Spinal cord (tissue), 9 donors: ENCODE measurements at regions not wholly inside any gene's neighbourhood (a gene's known extent, or its start where the extent isn't known, plus 50 kb on each side); places are given as distances from the start of the nearest gene placed in this dataset.

ENCODE experiments used
- DNase-seq, 6 donors: peaks; one replicate each; pipeline versions ENCODE4 v3.0.0 to v3.0.0-alpha.2; 2013 to 2015; ENCODE audit warnings: low spot score in 6 of 6, low read depth in 4 of 6
- H3K27ac ChIP-seq: one replicate; pipeline ENCODE4 v1.5.1; 2013; ENCODE audit warnings: low read depth, low read length, control low read depth
- H3K27me3 ChIP-seq: one replicate; pipeline ENCODE4 v1.6.1; 2013; ENCODE audit warnings: low read length; ENCODE audit not compliant: control insufficient read depth, insufficient read depth
- H3K36me3 ChIP-seq: one replicate; pipeline ENCODE4 v1.6.1; 2013; ENCODE audit warnings: low read length; ENCODE audit not compliant: control insufficient read depth, insufficient read depth
- H3K4me1 ChIP-seq: one replicate; pipeline ENCODE4 v1.6.1; 2013; ENCODE audit warnings: low read length; ENCODE audit not compliant: control insufficient read depth, insufficient read depth
- H3K4me3 ChIP-seq: one replicate; pipeline ENCODE4 v1.5.1; 2013; ENCODE audit warnings: low read depth, low read length, control low read depth
- H3K9me3 ChIP-seq: one replicate; pipeline ENCODE4 v1.6.1; 2013; ENCODE audit warnings: low read length; ENCODE audit not compliant: control insufficient read depth, insufficient read depth
- WGBS: methylation state at CpG from one replicate; pipeline ENCODE4 v1.1.5; 2013; ENCODE audit warnings: missing lambda C conversion rate; ENCODE audit not compliant: insufficient coverage; 5-methylcytosine and 5-hydroxymethylcytosine counted together
- donor health status: healthy.

GRCh38 chr2:220932041-220932440 lies 640.1 kb downstream of the EPHA4 start:
- DNase-seq: no peak
- Histone ChIP-seq H3K4me1 (no peaks in the 10 kb centered on the region), H3K9me3 (no peaks in the 10 kb centered on the region), H3K27me3 (no peaks in the 10 kb centered on the region), H3K27ac (no peak overlapping the region), H3K4me3 (no peak overlapping the region), H3K36me3 (no peaks in the 10 kb centered on the region)
- 100% methylated on average over 1 of the region's 3 CpGs for WGBS

DNA sequence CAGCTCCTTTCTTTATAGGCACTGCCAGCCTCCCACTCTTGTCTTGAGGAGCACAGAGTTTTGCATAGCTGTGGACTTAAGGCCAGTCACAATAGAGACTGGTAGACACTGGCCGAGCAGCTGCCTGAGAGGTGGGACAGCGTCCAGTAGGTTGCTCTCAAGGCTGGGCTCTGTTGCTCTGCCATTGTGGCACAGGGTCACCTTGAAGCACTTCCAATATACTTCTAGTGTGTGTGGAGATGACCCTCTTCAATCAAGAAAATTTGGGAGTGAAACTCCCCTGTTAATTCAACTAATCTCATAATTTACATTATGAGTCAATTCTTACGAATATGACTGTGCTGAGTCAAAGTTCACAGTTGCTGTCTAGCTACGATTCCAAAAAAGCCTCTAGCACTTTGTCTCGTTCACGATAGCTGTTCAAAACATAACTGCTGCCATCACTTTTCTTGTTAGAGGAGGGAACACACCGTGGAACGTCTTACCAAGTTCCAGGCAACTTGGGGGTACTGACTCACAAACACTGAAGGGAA lies 636.2 kb downstream of the EPHA4 start:
- Histone ChIP-seq H3K27ac (no peak overlapping the region), H3K4me1 (no peaks in the 10 kb centered on the region), H3K4me3 (no peak overlapping the region), H3K27me3 (no peaks in the 10 kb centered on the region), H3K9me3 (no peaks in the 10 kb centered on the region), H3K36me3 (no peaks in the 10 kb centered on the region)
- WGBS: 83% methylated on average over 5 of the region's 8 CpGs
- no peak for DNase-seq

- no peak overlapping the region for H3K27ac ChIP-seq
- H3K27me3 ChIP-seq: no peaks in the 10 kb centered on the region
- H3K9me3 ChIP-seq: no peaks in the 10 kb centered on the region
- H3K4me3 ChIP-seq: no peak overlapping the region
- WGBS: 66% methylated on average over 4 of the region's 4 CpGs
- no peaks in the 10 kb centered on the region for H3K36me3 ChIP-seq
- H3K4me1 ChIP-seq: no peaks in the 10 kb centered on the region
- peak in 1 of 6 donors; percentile 28 for DNase-seq
Observed at GRCh38 chr2:220936641-220937197, 635.4 kb downstream of the EPHA4 start.

- no peak overlapping the region for H3K4me3 ChIP-seq
- H3K27ac ChIP-seq: no peak overlapping the region
- DNase-seq: peak in 1 of 6 donors; percentile 40
- no peaks in the 10 kb centered on the region for H3K4me1 ChIP-seq
- H3K36me3 ChIP-seq: no peaks in the 10 kb centered on the region
- no peaks in the 10 kb centered on the region for H3K27me3 ChIP-seq
- no peaks in the 10 kb centered on the region for H3K9me3 ChIP-seq
- WGBS: no CpG with 5 or more reads among the region's 1 CpG
Observed at GRCh38 chr2:220937245-220937644, 634.9 kb downstream of the EPHA4 start.

DNA sequence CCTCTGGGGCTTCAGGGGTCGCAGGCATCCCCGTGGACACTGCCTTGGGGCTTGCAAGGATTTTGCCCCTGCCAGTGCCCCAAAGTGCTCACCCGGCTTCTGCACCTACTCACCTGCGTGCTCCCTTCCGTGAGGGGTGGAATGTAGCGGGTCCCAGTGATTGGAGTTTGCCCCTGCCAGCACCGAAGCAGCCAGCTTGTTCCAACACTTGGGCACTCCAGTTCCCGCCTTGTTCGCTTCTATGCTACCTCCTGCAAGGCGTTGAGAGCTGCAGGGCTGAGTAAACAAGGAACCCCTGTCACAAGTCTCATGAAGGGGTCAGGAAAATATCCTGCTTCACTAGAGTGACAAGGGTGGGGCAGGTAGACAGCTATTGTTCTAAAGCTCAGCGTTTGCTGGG lies 631.5 kb downstream of the EPHA4 start:
- Histone ChIP-seq H3K27ac (no peak overlapping the region), H3K9me3 (no peaks in the 10 kb centered on the region)
- 88% methylated on average over 10 of the region's 11 CpGs for WGBS

GRCh38 chr2:220941683-220942082 lies 630.4 kb downstream of the EPHA4 start:
- no peak for DNase-seq
- Histone ChIP-seq H3K9me3 (no peaks in the 10 kb centered on the region), H3K36me3 (no peaks in the 10 kb centered on the region), H3K27me3 (no peaks in the 10 kb centered on the region), H3K4me1 (no peaks in the 10 kb centered on the region), H3K4me3 (no peak overlapping the region), H3K27ac (no peak overlapping the region)
- WGBS: 86% methylated on average over 1 of the region's 1 CpG

More for the DNA sequence above, 631.5 kb downstream of the EPHA4 start:
- DNase-seq: no peak
- no peaks in the 10 kb centered on the region for H3K36me3 ChIP-seq
- H3K4me1 ChIP-seq: no peaks in the 10 kb centered on the region
- no peaks in the 10 kb centered on the region for H3K27me3 ChIP-seq
- H3K4me3 ChIP-seq: no peak overlapping the region

DNA sequence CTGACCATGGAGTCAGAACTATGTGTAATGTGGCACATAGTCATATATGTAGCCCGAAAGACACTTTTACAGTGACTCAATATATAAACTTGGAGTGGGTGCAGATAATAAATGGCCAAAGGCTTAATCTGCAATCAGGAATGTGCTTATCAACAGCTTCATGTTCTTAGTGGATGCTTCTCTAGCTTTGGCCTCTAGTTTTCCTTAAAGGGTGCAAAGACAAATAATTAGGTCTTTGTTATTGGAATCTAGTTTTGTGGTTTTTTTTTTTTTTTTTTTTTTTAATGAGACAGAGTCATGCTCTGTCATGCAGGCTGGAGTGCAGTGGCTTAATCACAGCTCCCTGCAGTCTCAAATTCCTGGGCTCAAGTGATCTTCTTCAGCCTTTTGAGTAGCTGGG lies 625.6 kb downstream of the EPHA4 start:
- Histone ChIP-seq H3K4me3 (no peak overlapping the region), H3K36me3 (no peaks in the 10 kb centered on the region), H3K9me3 (no peaks in the 10 kb centered on the region), H3K4me1 (no peaks in the 10 kb centered on the region), H3K27ac (no peak overlapping the region), H3K27me3 (peaks cover 7% of the 10 kb centered on the region)
- no CpG with 5 or more reads among the region's 1 CpG for WGBS
- DNase-seq: no peak

GRCh38 chr2:220948579-220948978 lies 623.5 kb downstream of the EPHA4 start:
- H3K9me3 ChIP-seq: no peaks in the 10 kb centered on the region
- H3K27ac ChIP-seq: no peak overlapping the region
- H3K27me3 ChIP-seq: peaks cover 7% of the 10 kb centered on the region
- H3K4me3 ChIP-seq: no peak overlapping the region
- DNase-seq: no peak
- WGBS: no CpG with 5 or more reads among the region's 4 CpGs
- no peaks in the 10 kb centered on the region for H3K4me1 ChIP-seq
- H3K36me3 ChIP-seq: no peaks in the 10 kb centered on the region

DNA sequence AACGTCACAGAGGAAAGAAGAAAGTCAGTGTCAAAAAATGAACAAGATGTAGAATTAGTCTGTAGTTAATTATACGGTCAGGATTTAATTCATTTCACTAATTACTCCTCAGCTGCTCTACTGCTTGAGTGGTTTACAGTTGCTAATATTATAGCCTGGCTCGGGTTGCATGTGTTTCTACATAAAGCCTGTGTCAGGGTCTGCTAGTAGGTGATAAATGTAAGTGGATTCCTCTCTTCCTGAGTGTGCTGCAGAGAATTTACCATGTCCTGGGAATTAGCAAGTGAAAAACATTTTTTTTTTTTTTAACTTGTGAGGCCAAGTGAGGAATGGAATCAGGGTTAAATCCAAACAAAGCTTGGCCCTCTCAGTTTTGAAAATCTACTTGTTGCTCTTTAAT lies 622.6 kb downstream of the EPHA4 start:
- H3K4me3 ChIP-seq: no peak overlapping the region
- DNase-seq: peak in 1 of 6 donors; percentile 67

GRCh38 chr2:220955776-220956175 lies 616.3 kb downstream of the EPHA4 start:
- WGBS: 0% methylated on average over 1 of the region's 1 CpG
- DNase-seq: no peak
- Histone ChIP-seq H3K4me1 (no peaks in the 10 kb centered on the region), H3K4me3 (no peak overlapping the region), H3K36me3 (no peaks in the 10 kb centered on the region), H3K27ac (no peak overlapping the region), H3K9me3 (no peaks in the 10 kb centered on the region), H3K27me3 (peaks cover 15% of the 10 kb centered on the region)

More for the DNA sequence above, 622.6 kb downstream of the EPHA4 start:
- no peaks in the 10 kb centered on the region for H3K4me1 ChIP-seq
- H3K27me3 ChIP-seq: peaks cover 7% of the 10 kb centered on the region
- 0% methylated on average over 1 of the region's 3 CpGs for WGBS
- H3K9me3 ChIP-seq: no peaks in the 10 kb centered on the region
- no peaks in the 10 kb centered on the region for H3K36me3 ChIP-seq
- H3K27ac ChIP-seq: no peak overlapping the region
